NCI-H2029 (cell line): ENCODE measurements at regions not wholly inside any gene's neighbourhood (a gene's known extent, or its start where the extent isn't known, plus 50 kb on each side); places are given as distances from the start of the nearest gene placed in this dataset.
"Not testable (repeated sequence)": the region's sequence is repeated elsewhere in the genome, so short reads cannot be mapped to it uniquely, and the experiment has no call there.

Experiments used
- DNase-seq: peaks from one replicate; lab custom pipeline; 2025; lab: John Stamatoyannopoulos, UW

GRCh38 chr6:27617700-27618689, 145.1 kb upstream of the ZNF184 start:
- DNase-seq = no peak

- DNase-seq = no peak
Measured at GRCh38 chr6:27617046-27617687, 144.3 kb upstream of the ZNF184 start.

GRCh38 chr6:27616328-27617045, 143.6 kb upstream of the ZNF184 start:
- DNase-seq = no peak

- DNase-seq = no peak
Measured at GRCh38 chr6:27611451-27611850, 138.5 kb upstream of the ZNF184 start.

GRCh38 chr6:27608916-27609883, 136.3 kb upstream of the ZNF184 start:
- DNase-seq = no peak

GRCh38 chr6:27605401-27606342, 132.8 kb upstream of the ZNF184 start:
- no peak for DNase-seq

GRCh38 chr6:27604986-27605385, 132.1 kb upstream of the ZNF184 start:
- no peak for DNase-seq

- DNase-seq = no peak
Measured at GRCh38 chr6:27601668-27602254, 128.9 kb upstream of the ZNF184 start.

GRCh38 chr6:27599859-27600532, 127.1 kb upstream of the ZNF184 start:
- no peak for DNase-seq

GRCh38 chr6:27597031-27597567, 124.2 kb upstream of the ZNF184 start:
- not testable (repeated sequence) for DNase-seq

- no peak for DNase-seq
Measured at GRCh38 chr6:27593861-27594260, 121.0 kb upstream of the ZNF184 start.

- DNase-seq = no peak
Measured at GRCh38 chr6:27593200-27593818, 120.4 kb upstream of the ZNF184 start.

- no peak for DNase-seq
Measured at GRCh38 chr6:27592481-27593199, 119.7 kb upstream of the ZNF184 start.

GRCh38 chr6:27591699-27592480, 119.0 kb upstream of the ZNF184 start:
- no peak for DNase-seq

- not testable (repeated sequence) for DNase-seq
Measured at GRCh38 chr6:27585316-27585715, 112.4 kb upstream of the ZNF184 start.

GRCh38 chr6:27584326-27584725, 111.4 kb upstream of the ZNF184 start:
- no peak for DNase-seq
